DOHH2 (cell line): ENCODE measurements at regions not wholly inside any gene's neighbourhood (a gene's known extent, or its start where the extent isn't known, plus 50 kb on each side); places are given as distances from the start of the nearest gene placed in this dataset.

Experiments used
- CTCF ChIP-seq: fragments of 200-600 bp; sonication (generic); IDR thresholded peaks from one replicate; pipeline ENCODE4 v1.5.1; 2014; ENCODE audit warnings: antibody characterized with exemption, mild to moderate bottlenecking, low read depth, low read length; ENCODE audit not compliant: poor library complexity, severe bottlenecking
- EZH2phosphoT487 ChIP-seq: fragments of 200-600 bp; sonication (generic); IDR thresholded peaks from 2 replicates; pipeline ENCODE4 v1.6.1; 2017; ENCODE audit warnings: borderline replicate concordance, mild to moderate bottlenecking, antibody characterized with exemption, low read length, moderate library complexity, mixed read lengths

GRCh38 chr17:37834168-37834567, 89.3 kb upstream of the HNF1B start:
- TF ChIP-seq CTCF = no peak
- TF ChIP-seq EZH2phosphoT487 = no peak
